ENCODE measurements at regions not wholly inside any gene's neighbourhood (a gene's known extent, or its start where the extent isn't known, plus 50 kb on each side); places are given as distances from the start of the nearest gene placed in this dataset.

DNA sequence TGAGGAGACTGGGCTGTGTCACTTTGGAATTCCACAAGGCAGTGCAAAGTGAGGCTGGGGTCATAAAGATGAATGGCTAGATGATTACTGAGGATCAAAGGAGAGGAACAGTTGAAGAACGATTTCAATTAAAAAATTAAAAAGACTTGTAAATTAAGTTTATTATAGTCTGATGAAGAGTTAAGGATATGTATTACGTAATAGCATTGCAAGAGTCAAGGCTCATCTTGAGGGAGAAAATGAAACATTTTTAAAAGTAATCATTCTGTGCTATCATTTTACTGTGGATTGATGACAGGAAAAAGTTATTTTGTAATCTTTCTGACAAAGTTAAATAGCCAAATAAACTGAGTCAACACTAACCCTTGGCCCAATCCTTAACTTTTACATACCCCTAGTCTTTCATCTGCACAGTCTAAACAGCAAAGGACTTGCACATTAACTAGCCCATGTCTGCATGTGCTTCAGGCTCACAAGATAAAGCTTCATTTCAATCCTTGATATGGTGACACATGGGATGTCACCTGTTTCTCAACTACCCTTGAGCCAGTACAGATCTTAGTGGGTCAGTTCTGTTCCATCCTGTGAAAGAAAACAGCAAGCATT, 465.5 kb upstream of the CTSO start:
- H3K27ac Mint-ChIP-seq (ENCODE audit: unreplicated experiment), result no peak overlapping the region
- no peak for DNase-seq (ENCODE audit: low spot score)
- H3K4me3 Mint-ChIP-seq (ENCODE audit: unreplicated experiment), result no peak overlapping the region
- H3K4me1 Mint-ChIP-seq (ENCODE audit: low read depth), result peaks cover 41% of the 10 kb centered on the region
- no peaks in the 10 kb centered on the region for H3K36me3 Mint-ChIP-seq (ENCODE audit: low read depth)
- no peaks in the 10 kb centered on the region for H3K9me3 Mint-ChIP-seq (ENCODE audit: low read depth)
- TF ChIP-seq, protein P1, sequence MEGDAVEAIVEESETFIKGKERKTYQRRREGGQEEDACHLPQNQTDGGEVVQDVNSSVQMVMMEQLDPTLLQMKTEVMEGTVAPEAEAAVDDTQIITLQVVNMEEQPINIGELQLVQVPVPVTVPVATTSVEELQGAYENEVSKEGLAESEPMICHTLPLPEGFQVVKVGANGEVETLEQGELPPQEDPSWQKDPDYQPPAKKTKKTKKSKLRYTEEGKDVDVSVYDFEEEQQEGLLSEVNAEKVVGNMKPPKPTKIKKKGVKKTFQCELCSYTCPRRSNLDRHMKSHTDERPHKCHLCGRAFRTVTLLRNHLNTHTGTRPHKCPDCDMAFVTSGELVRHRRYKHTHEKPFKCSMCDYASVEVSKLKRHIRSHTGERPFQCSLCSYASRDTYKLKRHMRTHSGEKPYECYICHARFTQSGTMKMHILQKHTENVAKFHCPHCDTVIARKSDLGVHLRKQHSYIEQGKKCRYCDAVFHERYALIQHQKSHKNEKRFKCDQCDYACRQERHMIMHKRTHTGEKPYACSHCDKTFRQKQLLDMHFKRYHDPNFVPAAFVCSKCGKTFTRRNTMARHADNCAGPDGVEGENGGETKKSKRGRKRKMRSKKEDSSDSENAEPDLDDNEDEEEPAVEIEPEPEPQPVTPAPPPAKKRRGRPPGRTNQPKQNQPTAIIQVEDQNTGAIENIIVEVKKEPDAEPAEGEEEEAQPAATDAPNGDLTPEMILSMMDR (IDR thresholded peaks at IDR 0.05), result no peak
- no peaks in the 10 kb centered on the region for H3K27me3 Mint-ChIP-seq (ENCODE audit: low read depth)

DNA sequence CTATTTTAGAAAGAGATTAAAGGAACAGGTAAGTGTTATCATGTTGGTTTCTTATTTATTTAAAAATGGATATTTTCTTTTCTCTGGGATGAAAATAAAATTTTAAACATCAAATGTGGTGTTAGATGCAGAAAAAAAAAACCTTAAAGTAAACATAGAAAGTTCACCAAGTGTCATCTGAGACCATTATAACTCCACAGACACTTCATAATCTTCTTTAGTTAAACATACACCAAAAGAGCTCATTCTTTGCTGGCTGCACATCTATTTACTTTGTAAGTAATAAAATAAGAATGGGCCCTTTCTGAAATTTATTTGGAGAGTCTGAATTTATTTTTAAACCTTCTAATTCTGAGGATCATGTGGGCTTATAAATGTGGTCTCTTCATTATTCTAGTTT, 460.7 kb upstream of the CTSO start:
- Mint-ChIP-seq H3K27me3 (ENCODE audit: low read depth) (no peaks in the 10 kb centered on the region), H3K27ac (ENCODE audit: unreplicated experiment) (no peak overlapping the region), H3K36me3 (ENCODE audit: low read depth) (no peaks in the 10 kb centered on the region), H3K9me3 (ENCODE audit: low read depth) (no peaks in the 10 kb centered on the region), H3K4me1 (ENCODE audit: low read depth) (peaks cover 22% of the 10 kb centered on the region), H3K4me3 (ENCODE audit: unreplicated experiment) (no peak overlapping the region)
- TF ChIP-seq, protein P1 (IDR thresholded peaks at IDR 0.05), result no peak
- DNase-seq (ENCODE audit: low spot score), result no peak

DNA sequence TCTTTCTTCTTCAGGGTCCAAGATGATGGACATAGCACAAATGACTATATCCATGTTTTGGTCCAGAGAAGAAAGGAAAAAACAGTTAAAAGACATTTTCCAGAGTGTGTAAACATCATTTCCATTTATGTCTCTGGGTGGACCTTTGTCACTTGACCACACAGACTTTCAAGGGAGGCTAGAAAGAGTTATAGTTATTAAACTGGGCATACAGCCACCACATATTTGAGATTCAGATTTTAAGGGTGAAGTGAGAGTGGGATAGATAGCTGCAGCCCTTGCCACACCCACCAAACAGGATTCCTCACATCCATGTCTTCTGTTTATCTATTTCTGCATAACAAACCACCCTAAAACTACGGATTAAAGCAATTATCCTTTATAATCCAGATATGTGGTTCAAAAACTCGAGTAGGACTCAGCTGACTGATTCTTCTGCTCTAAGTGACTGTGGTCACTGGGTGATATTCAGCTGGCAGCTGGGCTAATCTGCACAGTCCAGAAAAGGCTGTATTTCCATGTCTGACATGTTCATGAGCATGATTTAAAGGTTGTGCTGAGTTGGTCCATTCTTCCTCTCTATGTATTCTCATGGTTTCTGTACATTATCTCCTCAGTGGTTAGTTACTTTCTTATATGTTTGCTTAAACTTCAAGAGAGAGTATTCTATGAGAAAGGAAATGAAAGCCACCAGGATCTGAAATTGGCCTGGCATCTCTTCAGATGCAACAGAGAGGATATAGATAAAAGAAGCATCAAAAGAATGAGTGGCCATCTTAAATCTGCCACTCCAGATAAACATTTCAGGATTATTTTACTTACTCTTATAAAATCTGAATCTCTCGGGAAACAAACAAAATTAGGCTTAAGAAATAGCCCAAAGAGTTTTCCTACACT, 459.8 kb upstream of the CTSO start:
- DNase-seq (ENCODE audit: low spot score), result no peak
- Mint-ChIP-seq H3K27me3 (ENCODE audit: low read depth) (no peaks in the 10 kb centered on the region), H3K9me3 (ENCODE audit: low read depth) (no peaks in the 10 kb centered on the region), H3K4me3 (ENCODE audit: unreplicated experiment) (no peak overlapping the region), H3K4me1 (ENCODE audit: low read depth) (peaks cover 16% of the 10 kb centered on the region), H3K36me3 (ENCODE audit: low read depth) (no peaks in the 10 kb centered on the region), H3K27ac (ENCODE audit: unreplicated experiment) (no peak overlapping the region)
- TF ChIP-seq, protein P1 (IDR thresholded peaks at IDR 0.05), result no peak

DNA sequence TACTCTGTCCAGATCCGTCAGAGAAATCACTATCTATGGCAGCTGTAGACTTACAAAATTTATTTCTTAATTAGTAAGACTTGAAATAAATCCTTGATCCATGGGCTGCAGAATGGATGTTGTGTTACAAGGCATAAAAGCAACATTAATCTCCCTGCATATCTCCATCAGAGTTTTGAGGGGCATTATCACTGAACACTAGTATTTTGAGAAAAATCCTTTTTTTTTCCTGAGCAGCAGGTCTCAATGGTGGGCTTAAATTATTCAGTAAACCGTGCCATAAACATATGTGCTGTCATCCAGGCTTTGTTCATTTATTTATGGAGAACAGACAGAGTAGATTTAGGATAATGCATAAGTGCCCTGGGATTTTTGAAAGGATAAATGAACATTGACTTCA, 457.9 kb upstream of the CTSO start:
- peaks cover 15% of the 10 kb centered on the region for H3K4me1 Mint-ChIP-seq (ENCODE audit: low read depth)
- no peak for DNase-seq (ENCODE audit: low spot score)
- H3K36me3 Mint-ChIP-seq (ENCODE audit: low read depth), result peaks cover under 1% of the 10 kb centered on the region
- H3K27me3 Mint-ChIP-seq (ENCODE audit: low read depth), result no peaks in the 10 kb centered on the region
- no peak overlapping the region for H3K4me3 Mint-ChIP-seq (ENCODE audit: unreplicated experiment)
- H3K27ac Mint-ChIP-seq (ENCODE audit: unreplicated experiment), result no peak overlapping the region
- peaks cover 3% of the 10 kb centered on the region for H3K9me3 Mint-ChIP-seq (ENCODE audit: low read depth)
- TF ChIP-seq, protein P1 (IDR thresholded peaks at IDR 0.05), result no peak

DNA sequence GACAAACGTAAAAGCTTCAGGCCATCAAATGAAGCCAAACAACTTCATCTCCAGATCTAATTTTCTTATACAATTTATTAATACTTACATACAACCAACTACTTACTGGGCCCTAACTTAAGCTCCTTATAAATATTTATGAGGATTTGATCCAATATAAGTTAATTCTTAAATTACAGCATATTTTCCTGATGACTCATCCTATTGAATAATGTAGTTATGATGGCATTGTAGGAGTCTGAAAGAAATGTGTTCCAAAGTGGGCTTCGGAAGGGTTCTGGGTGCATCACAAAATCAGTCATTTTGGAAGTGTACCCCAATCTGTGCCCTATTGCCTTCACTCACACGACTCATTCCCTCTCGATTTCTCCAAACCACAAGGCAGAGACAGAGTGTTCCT, 455.1 kb upstream of the CTSO start:
- Mint-ChIP-seq H3K4me3 (ENCODE audit: unreplicated experiment) (no peak overlapping the region), H3K4me1 (ENCODE audit: low read depth) (peaks cover 5% of the 10 kb centered on the region), H3K36me3 (ENCODE audit: low read depth) (peaks cover 3% of the 10 kb centered on the region), H3K9me3 (ENCODE audit: low read depth) (peaks cover 22% of the 10 kb centered on the region), H3K27me3 (ENCODE audit: low read depth) (no peaks in the 10 kb centered on the region), H3K27ac (ENCODE audit: unreplicated experiment) (no peak overlapping the region)
- TF ChIP-seq, protein P1 (IDR thresholded peaks at IDR 0.05), result no peak
- no peak for DNase-seq (ENCODE audit: low spot score)
